GM21381 (cell line): ENCODE measurements at regions not wholly inside any gene's neighbourhood (a gene's known extent, or its start where the extent isn't known, plus 50 kb on each side); places are given as distances from the start of the nearest gene placed in this dataset.

Source experiments
- ATAC-seq: cut with Tn5 transposase; IDR thresholded peaks from one replicate; pipeline ENCODE4 v1.9.1; 2021; ENCODE audit warnings: mild to moderate bottlenecking, moderate library complexity; ENCODE audit not compliant: unreplicated experiment

GRCh38 chr2:118477111-118477862 is 370.2 kb downstream of the EN1 start:
- no peak for ATAC-seq

- ATAC-seq, result no peak
These were observed 371.7 kb downstream of the EN1 start for GRCh38 chr2:118475622-118476205.

- no peak for ATAC-seq
These were observed 372.9 kb downstream of the EN1 start for GRCh38 chr2:118474541-118474920.

GRCh38 chr2:118473846-118474540 is 373.5 kb downstream of the EN1 start:
- no peak for ATAC-seq

- no peak for ATAC-seq
These were observed 374.2 kb downstream of the EN1 start for GRCh38 chr2:118473241-118473640.

- no peak for ATAC-seq
These were observed 377.2 kb downstream of the EN1 start for GRCh38 chr2:118470297-118470696.

- no peak for ATAC-seq
These were observed 378.3 kb downstream of the EN1 start for GRCh38 chr2:118469103-118469502.

- no peak for ATAC-seq
These were observed 376.4 kb downstream of the INSIG2 start for GRCh38 chr2:118464546-118465265.

- no peak for ATAC-seq
These were observed 375.8 kb downstream of the INSIG2 start for GRCh38 chr2:118464046-118464445.

- ATAC-seq, result no peak
These were observed 372.2 kb downstream of the INSIG2 start for GRCh38 chr2:118460425-118460824.

GRCh38 chr2:118459426-118459825 is 371.2 kb downstream of the INSIG2 start:
- ATAC-seq, result no peak

- no peak for ATAC-seq
These were observed 369.7 kb downstream of the INSIG2 start for GRCh38 chr2:118457951-118458350.

- no peak for ATAC-seq
These were observed 361.1 kb downstream of the INSIG2 start for GRCh38 chr2:118449401-118449800.

- no peak for ATAC-seq
These were observed 355.3 kb downstream of the INSIG2 start for GRCh38 chr2:118443596-118443995.

GRCh38 chr2:118442996-118443553 is 354.8 kb downstream of the INSIG2 start:
- ATAC-seq, result no peak

- ATAC-seq, result no peak
These were observed 353.8 kb downstream of the INSIG2 start for GRCh38 chr2:118442046-118442445.

- no peak for ATAC-seq
These were observed 352.3 kb downstream of the INSIG2 start for GRCh38 chr2:118440404-118441098.

- no peak for ATAC-seq
These were observed 349.2 kb downstream of the INSIG2 start for GRCh38 chr2:118437501-118437900.

- ATAC-seq, result no peak
These were observed 343.7 kb downstream of the INSIG2 start for GRCh38 chr2:118431997-118432396.

GRCh38 chr2:118431586-118431985 is 343.3 kb downstream of the INSIG2 start:
- ATAC-seq, result no peak

GRCh38 chr2:118431165-118431517 is 342.9 kb downstream of the INSIG2 start:
- ATAC-seq, result no peak
